Tibial nerve (tissue), 4 donors: ENCODE measurements at regions not wholly inside any gene's neighbourhood (a gene's known extent, or its start where the extent isn't known, plus 50 kb on each side); places are given as distances from the start of the nearest gene placed in this dataset.

Experiments used
- DNase-seq, 2 donors: peaks; one replicate each; pipeline ENCODE4 v3.0.0-alpha.2; 2019; ENCODE audit warnings: low spot score in 2 of 2
- H3K27ac ChIP-seq, 4 donors: fragments of 200-600 bp; sonication (generic) in 3 of 4; one replicate each; pipeline ENCODE4 v1.5.1; 2017 to 2019; ENCODE audit warnings: mild to moderate bottlenecking in 1 of 4
- H3K27me3 ChIP-seq, 2 donors: fragments of 200-600 bp; sonication (generic) in 1 of 2; one replicate each; pipeline versions ENCODE4 v1.5.1 to v1.6.0; 2017 to 2019
- H3K36me3 ChIP-seq, 3 donors: fragments of 200-600 bp; sonication (generic); one replicate each; pipeline ENCODE4 v1.5.1; 2018 to 2019
- H3K4me1 ChIP-seq, 4 donors: fragments of 200-600 bp; sonication (generic) in 3 of 4; one replicate each; pipeline ENCODE4 v1.5.1; 2017 to 2019
- H3K4me3 ChIP-seq, 4 donors: fragments of 200-600 bp; sonication (generic) in 3 of 4; one replicate each; pipeline ENCODE4 v1.5.1; 2017 to 2019; ENCODE audit warnings: mild to moderate bottlenecking in 1 of 4, moderate library complexity in 1 of 4
- H3K9me3 ChIP-seq, 4 donors: fragments of 200-600 bp; sonication (generic) in 3 of 4; one replicate each; pipeline ENCODE4 v1.5.1; 2017 to 2019
- CTCF ChIP-seq, 5 experiments: fragments of 200-600 bp in 3 of 5; fragments of 450-650 bp in 2 of 5; sonication (generic) in 3 of 5; IDR thresholded peaks; one replicate each; pipeline ENCODE4 v1.5.1; 2016 to 2019; ENCODE audit warnings: antibody characterized with exemption in 5 of 5, mild to moderate bottlenecking in 3 of 5, moderate library complexity in 2 of 5
- EP300 ChIP-seq, 2 donors: sonication (generic); formaldehyde crosslinking; IDR thresholded peaks; one replicate each; pipeline ENCODE4 v1.6.1; 2017; ENCODE audit warnings: antibody characterized with exemption in 2 of 2, mild to moderate bottlenecking in 1 of 2
- POLR2A ChIP-seq, 2 donors: fragments of 450-650 bp; IDR thresholded peaks; one replicate each; pipeline ENCODE4 v1.6.1; 2017; ENCODE audit warnings: antibody characterized with exemption in 2 of 2, mild to moderate bottlenecking in 2 of 2, moderate library complexity in 2 of 2
- WGBS, 2 donors: methylation state at CpG; one replicate each; pipeline ENCODE4 v1.1.5; 2018; 5-methylcytosine and 5-hydroxymethylcytosine counted together

GRCh38 chr12:126734710-126735109 is 1532.3 kb upstream of the TMEM132C start:
- Histone ChIP-seq H3K36me3 (no peaks in the 10 kb centered on the region), H3K4me1 (no peaks in the 10 kb centered on the region), H3K27me3 (no peaks in the 10 kb centered on the region), H3K9me3 (no peaks in the 10 kb centered on the region), H3K27ac (no peak overlapping the region), H3K4me3 (no peak overlapping the region)
- DNase-seq, result no peak
- TF ChIP-seq CTCF (IDR thresholded peaks at IDR 0.05) (no peak), POLR2A (IDR thresholded peaks at IDR 0.05) (no peak), EP300 (IDR thresholded peaks at IDR 0.05) (no peak)
- 77 to 78% methylated on average over 8 of the region's 8 CpGs for WGBS, 2 donors

GRCh38 chr12:126741536-126742240 is 1525.3 kb upstream of the TMEM132C start:
- TF ChIP-seq EP300 (IDR thresholded peaks at IDR 0.05), result no peak
- TF ChIP-seq POLR2A (IDR thresholded peaks at IDR 0.05), result no peak
- TF ChIP-seq CTCF (IDR thresholded peaks at IDR 0.05), result no peak
- H3K4me3 ChIP-seq, result no peak overlapping the region
- 64 to 75% methylated on average over 12 of the region's 12 CpGs for WGBS, 2 donors
- no peaks in the 10 kb centered on the region for H3K9me3 ChIP-seq
- DNase-seq, result no peak
- H3K4me1 ChIP-seq, result no peaks in the 10 kb centered on the region
- H3K27me3 ChIP-seq, result no peaks in the 10 kb centered on the region
- no peak overlapping the region for H3K27ac ChIP-seq
- no peaks in the 10 kb centered on the region for H3K36me3 ChIP-seq

GRCh38 chr12:126742241-126742641 is 1524.7 kb upstream of the TMEM132C start:
- Histone ChIP-seq H3K4me1 (no peaks in the 10 kb centered on the region), H3K27ac (no peak overlapping the region), H3K4me3 (no peak overlapping the region), H3K9me3 (no peaks in the 10 kb centered on the region), H3K36me3 (no peaks in the 10 kb centered on the region), H3K27me3 (no peaks in the 10 kb centered on the region)
- no peak for TF ChIP-seq POLR2A (IDR thresholded peaks at IDR 0.05)
- no peak for TF ChIP-seq CTCF (IDR thresholded peaks at IDR 0.05)
- no peak for TF ChIP-seq EP300 (IDR thresholded peaks at IDR 0.05)
- WGBS, 2 donors, result 46 to 61% methylated on average over 9 of the region's 9 CpGs
- DNase-seq, result no peak

- TF ChIP-seq POLR2A (IDR thresholded peaks at IDR 0.05), result no peak
- TF ChIP-seq CTCF (IDR thresholded peaks at IDR 0.05), result peak; percentile 60 to 89 (median 70)
- 58 to 63% methylated on average over 11 of the region's 11 CpGs for WGBS, 2 donors
- H3K4me3 ChIP-seq, result no peak overlapping the region
- DNase-seq, result peak in 1 of 2 donors; percentile 34
- no peaks in the 10 kb centered on the region for H3K4me1 ChIP-seq
- no peaks in the 10 kb centered on the region for H3K36me3 ChIP-seq
- H3K9me3 ChIP-seq, result no peaks in the 10 kb centered on the region
- H3K27ac ChIP-seq, result no peak overlapping the region
- no peaks in the 10 kb centered on the region for H3K27me3 ChIP-seq
Measured at GRCh38 chr12:126747530-126748149, 1519.3 kb upstream of the TMEM132C start.

GRCh38 chr12:126752021-126752420 is 1514.9 kb upstream of the TMEM132C start:
- DNase-seq, result no peak
- Histone ChIP-seq H3K36me3 (no peaks in the 10 kb centered on the region), H3K4me1 (no peaks in the 10 kb centered on the region), H3K4me3 (no peak overlapping the region), H3K27ac (no peak overlapping the region), H3K27me3 (no peaks in the 10 kb centered on the region), H3K9me3 (no peaks in the 10 kb centered on the region)
- TF ChIP-seq CTCF (IDR thresholded peaks at IDR 0.05) (no peak), POLR2A (IDR thresholded peaks at IDR 0.05) (no peak), EP300 (IDR thresholded peaks at IDR 0.05) (no peak)
- 56 to 66% methylated on average over 4 of the region's 4 CpGs for WGBS, 2 donors
